Bronchial epithelial cell (primary cell): ENCODE measurements at regions not wholly inside any gene's neighbourhood (a gene's known extent, or its start where the extent isn't known, plus 50 kb on each side); places are given as distances from the start of the nearest gene placed in this dataset.
A peak's percentile ranks its signal among the peaks of the same experiment; 100 is the strongest.

Source experiments
- DNase-seq: peaks from one replicate; pipeline ENCODE4 v3.0.0-alpha.2; 2010; ENCODE audit warnings: low read depth
- FAIRE-seq: peaks from 2 replicates; lab custom pipeline; 2011; peaks lifted over from hg19 to GRCh38; lab: Jason Lieb, UNC
- H3K27me3 ChIP-seq: 2 replicates; pipeline ENCODE4 v1.5.1; 2011; ENCODE audit warnings: low read length; ENCODE audit not compliant: control insufficient read depth, insufficient read depth
- H3K36me3 ChIP-seq: 2 replicates; pipeline ENCODE4 v1.5.1; 2011; ENCODE audit warnings: low read length; ENCODE audit not compliant: control insufficient read depth, insufficient read depth
- H3K4me3 ChIP-seq: 2 replicates; pipeline ENCODE4 v1.5.1; 2011; ENCODE audit warnings: mild to moderate bottlenecking, low read depth, low read length, control low read depth
- TF ChIP-seq, protein P1 (sequence below): IDR thresholded peaks from 2 replicates; pipeline ENCODE4 v1.5.1; 2011; ENCODE audit warnings: mild to moderate bottlenecking, moderate library complexity, low read length, control low read depth, inconsistent platforms; ENCODE audit not compliant: insufficient read depth, severe bottlenecking

DNA sequence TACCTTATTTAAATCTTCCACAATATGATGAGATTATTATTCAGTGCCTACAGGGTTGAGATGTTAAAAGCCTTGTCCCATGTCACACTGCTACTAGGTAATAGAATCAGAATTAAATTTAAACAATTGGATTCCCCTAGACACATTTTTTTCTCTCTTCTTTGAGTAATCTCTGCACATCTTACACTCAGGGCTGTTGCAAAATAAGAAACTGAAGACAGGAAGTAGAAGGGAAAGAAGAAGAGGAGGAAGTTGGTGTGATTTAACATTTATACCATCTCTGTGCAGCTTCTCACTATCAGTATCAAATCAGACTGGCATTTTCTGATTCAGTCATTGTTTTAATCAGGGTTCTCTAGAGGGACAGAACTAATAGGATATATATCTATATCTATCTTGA, 677.6 kb downstream of the IRS1 start:
- Histone ChIP-seq H3K4me3 (no peak overlapping the region), H3K27me3 (no peaks in the 10 kb centered on the region), H3K36me3 (no peaks in the 10 kb centered on the region)
- peak; percentile 21 for DNase-seq
- TF ChIP-seq, protein P1, sequence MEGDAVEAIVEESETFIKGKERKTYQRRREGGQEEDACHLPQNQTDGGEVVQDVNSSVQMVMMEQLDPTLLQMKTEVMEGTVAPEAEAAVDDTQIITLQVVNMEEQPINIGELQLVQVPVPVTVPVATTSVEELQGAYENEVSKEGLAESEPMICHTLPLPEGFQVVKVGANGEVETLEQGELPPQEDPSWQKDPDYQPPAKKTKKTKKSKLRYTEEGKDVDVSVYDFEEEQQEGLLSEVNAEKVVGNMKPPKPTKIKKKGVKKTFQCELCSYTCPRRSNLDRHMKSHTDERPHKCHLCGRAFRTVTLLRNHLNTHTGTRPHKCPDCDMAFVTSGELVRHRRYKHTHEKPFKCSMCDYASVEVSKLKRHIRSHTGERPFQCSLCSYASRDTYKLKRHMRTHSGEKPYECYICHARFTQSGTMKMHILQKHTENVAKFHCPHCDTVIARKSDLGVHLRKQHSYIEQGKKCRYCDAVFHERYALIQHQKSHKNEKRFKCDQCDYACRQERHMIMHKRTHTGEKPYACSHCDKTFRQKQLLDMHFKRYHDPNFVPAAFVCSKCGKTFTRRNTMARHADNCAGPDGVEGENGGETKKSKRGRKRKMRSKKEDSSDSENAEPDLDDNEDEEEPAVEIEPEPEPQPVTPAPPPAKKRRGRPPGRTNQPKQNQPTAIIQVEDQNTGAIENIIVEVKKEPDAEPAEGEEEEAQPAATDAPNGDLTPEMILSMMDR = no peak
- no peak for FAIRE-seq

DNA sequence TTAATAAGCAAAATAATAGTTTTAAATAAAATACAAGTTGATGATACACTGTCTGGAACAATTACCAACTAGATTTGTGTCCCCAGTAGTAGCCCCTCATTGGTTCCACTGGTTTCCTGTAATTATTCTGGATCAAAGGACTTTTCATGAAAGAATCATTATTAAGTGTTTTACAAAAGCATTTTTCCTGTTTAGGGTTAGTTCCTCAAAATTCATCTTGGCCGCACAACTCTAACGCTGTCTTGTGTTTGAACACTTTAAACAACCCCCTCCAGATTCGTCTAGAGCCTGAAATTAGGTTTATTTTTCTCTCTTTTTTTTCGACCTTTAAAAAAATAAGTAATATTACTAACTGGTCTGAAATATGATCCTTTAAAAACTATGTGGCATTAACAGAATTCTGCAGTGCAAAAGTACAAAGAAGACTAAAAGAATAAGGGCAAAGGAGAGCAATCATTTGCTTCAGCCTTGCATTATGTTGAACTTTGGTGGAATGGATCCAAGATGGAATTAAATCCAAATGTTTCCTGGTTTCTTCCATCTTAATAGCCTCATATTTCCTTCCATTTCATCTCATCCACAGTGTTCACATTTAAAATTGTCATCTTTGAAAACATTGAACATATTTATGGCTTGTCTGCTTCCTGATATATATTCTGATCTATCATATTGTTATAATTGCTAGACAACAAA, 678.4 kb downstream of the IRS1 start:
- TF ChIP-seq, protein P1 = no peak
- no peaks in the 10 kb centered on the region for H3K36me3 ChIP-seq
- H3K27me3 ChIP-seq = no peaks in the 10 kb centered on the region
- H3K4me3 ChIP-seq = no peak overlapping the region
- DNase-seq (no peak), FAIRE-seq (no peak)

DNA sequence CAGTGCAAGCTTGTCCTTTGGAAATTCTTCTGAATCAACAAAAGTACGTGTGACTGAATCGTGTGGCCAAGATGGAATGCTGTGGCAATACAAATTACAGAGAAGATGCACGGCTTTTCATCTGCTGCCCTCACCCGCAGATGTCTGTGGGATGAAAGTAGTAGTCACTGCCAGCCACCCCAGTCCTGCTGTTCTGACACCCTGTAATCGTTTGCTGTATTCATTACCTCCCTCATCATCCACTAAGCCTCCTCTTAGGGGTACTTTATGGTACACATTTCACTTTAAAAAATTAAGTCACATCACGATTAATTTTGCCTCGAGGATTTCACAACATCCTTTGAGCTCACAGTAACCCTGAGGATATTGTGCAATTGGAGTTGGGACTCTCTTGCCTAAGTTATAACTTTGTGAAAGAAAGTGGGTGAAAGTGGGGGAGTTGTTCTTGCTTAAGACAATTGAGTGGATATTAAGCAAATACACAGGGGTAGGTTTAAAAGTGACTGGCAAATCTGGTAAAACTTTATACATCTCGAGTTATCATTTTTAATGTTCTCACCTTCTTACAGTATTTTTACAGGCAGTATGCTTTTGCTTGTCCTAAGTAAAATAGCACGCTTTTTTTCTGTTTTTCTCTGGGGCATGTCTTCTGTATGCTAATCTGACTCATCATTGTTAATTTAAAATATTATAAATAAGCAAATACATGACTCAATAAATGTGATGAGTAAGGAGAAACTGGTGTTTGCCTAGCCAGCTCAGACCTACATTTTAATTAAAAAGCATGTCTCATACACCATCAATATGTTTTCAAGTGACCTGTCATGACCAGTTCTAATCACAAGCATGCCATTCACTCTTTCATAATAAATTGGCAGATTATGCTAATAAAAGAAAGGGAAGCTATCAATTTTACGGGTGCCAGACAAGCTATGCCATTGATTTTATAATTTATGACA, 680.9 kb downstream of the IRS1 start:
- no peaks in the 10 kb centered on the region for H3K36me3 ChIP-seq
- TF ChIP-seq, protein P1 = no peak
- no peak overlapping the region for H3K4me3 ChIP-seq
- H3K27me3 ChIP-seq = no peaks in the 10 kb centered on the region
- FAIRE-seq = peak; percentile 64
- peak; percentile 98 for DNase-seq

DNA sequence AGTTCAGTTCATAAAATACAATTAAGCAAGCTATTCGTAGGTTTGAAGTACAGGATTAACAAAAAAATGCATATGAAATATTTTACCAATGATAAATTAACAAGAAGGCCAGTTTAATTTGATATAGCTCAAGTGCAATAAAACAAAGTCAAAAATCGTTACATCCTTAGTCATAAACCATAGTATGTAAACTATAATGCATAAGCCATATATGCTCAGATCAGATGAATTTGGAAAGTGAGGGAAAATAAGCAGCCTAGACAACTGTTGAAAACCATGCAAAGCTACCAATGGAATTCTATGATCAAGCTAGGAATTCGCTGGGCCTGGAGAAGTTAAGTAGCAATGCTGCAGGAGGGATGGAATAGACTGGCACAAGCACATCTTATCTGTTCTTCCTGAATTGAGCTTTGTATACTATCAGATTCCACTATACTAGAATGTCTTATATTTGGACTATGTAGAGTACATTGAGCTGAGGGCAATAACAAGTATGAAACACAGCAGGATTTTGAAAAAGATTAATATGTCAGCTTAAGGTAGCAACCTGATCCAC, 682.0 kb downstream of the IRS1 start:
- TF ChIP-seq, protein P1 = no peak
- H3K27me3 ChIP-seq = no peaks in the 10 kb centered on the region
- FAIRE-seq (no peak), DNase-seq (no peak)
- H3K36me3 ChIP-seq = no peaks in the 10 kb centered on the region
- no peak overlapping the region for H3K4me3 ChIP-seq

DNA sequence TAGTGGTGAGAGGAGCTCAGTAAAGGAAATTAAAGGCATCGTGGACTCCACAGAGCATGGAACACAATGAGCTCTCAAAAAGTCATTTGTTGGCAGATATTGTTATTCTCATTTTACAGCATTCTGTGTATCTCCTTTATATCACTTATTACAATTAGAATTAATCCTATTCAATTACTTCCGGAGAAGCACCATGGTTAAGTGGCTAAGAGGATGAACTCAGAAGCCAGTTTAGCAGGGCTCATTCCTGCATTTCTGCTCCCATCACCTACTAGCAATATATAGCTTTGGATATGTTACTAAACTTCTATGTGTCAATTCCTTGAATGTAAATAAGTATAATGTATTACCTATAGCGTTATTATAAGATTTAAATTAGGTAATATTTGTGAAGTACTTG, 683.3 kb downstream of the IRS1 start:
- no peak overlapping the region for H3K4me3 ChIP-seq
- no peaks in the 10 kb centered on the region for H3K27me3 ChIP-seq
- DNase-seq = no peak
- FAIRE-seq = no peak
- TF ChIP-seq, protein P1 = no peak
- no peaks in the 10 kb centered on the region for H3K36me3 ChIP-seq
